Fibroblast of villous mesenchyme (primary cell): ENCODE measurements at regions not wholly inside any gene's neighbourhood (a gene's known extent, or its start where the extent isn't known, plus 50 kb on each side); places are given as distances from the start of the nearest gene placed in this dataset.

Experiments used
- DNase-seq: peaks from one replicate; pipeline ENCODE4 v3.0.0-alpha.2; 2010; ENCODE audit warnings: low read depth
- H3K4me3 ChIP-seq: 2 replicates; pipeline ENCODE4 v1.5.1; 2011; ENCODE audit warnings: low read depth, mild to moderate bottlenecking, low read length
- CTCF ChIP-seq: IDR thresholded peaks from 2 replicates; pipeline ENCODE4 v1.5.1; 2012; ENCODE audit warnings: low read depth, mild to moderate bottlenecking, low read length; ENCODE audit not compliant: insufficient read depth

GRCh38 chr12:124491856-124492420 is 75.5 kb downstream of the NCOR2 start:
- no peak for DNase-seq
- H3K4me3 ChIP-seq, result no peak overlapping the region
- TF ChIP-seq CTCF, result no peak

GRCh38 chr12:124491310-124491709 is 76.1 kb downstream of the NCOR2 start:
- no peak for DNase-seq
- TF ChIP-seq CTCF, result no peak
- no peak overlapping the region for H3K4me3 ChIP-seq

GRCh38 chr12:124490584-124491305 is 76.7 kb downstream of the NCOR2 start:
- no peak for TF ChIP-seq CTCF
- no peak overlapping the region for H3K4me3 ChIP-seq
- no peak for DNase-seq

GRCh38 chr12:124489915-124490583 is 77.4 kb downstream of the NCOR2 start:
- no peak for DNase-seq
- no peak overlapping the region for H3K4me3 ChIP-seq
- no peak for TF ChIP-seq CTCF

- DNase-seq, result no peak
- TF ChIP-seq CTCF, result no peak
- no peak overlapping the region for H3K4me3 ChIP-seq
Observed at GRCh38 chr12:124489220-124489619, 78.2 kb downstream of the NCOR2 start.

GRCh38 chr12:124488520-124488919 is 78.9 kb downstream of the NCOR2 start:
- no peak for TF ChIP-seq CTCF
- no peak overlapping the region for H3K4me3 ChIP-seq
- DNase-seq, result no peak

GRCh38 chr12:124487834-124488165 is 79.6 kb downstream of the NCOR2 start:
- H3K4me3 ChIP-seq, result no peak overlapping the region
- DNase-seq, result no peak
- TF ChIP-seq CTCF, result no peak
